Activated CD8-positive, alpha-beta memory T cell treated with anti-CD3 and anti-CD28 coated beads, Interleukin-2, amount 50 U/mL, for 24 hours (primary cell): ENCODE measurements at regions not wholly inside any gene's neighbourhood (a gene's known extent, or its start where the extent isn't known, plus 50 kb on each side); places are given as distances from the start of the nearest gene placed in this dataset.
A peak's percentile ranks its signal among the peaks of the same experiment; 100 is the strongest.
"Not testable (repeated sequence)": the region's sequence is repeated elsewhere in the genome, so short reads cannot be mapped to it uniquely, and the experiment has no call there.

ENCODE experiments used
- DNase-seq: peaks from one replicate; pipeline ENCODE4 v3.0.0-alpha.2; 2020; ENCODE audit errors: extremely low read depth

GRCh38 chr5:159498630-159499029 is 168.3 kb upstream of the IL12B start:
- no peak for DNase-seq

- DNase-seq, result not testable (repeated sequence)
Measured at GRCh38 chr5:159502116-159502515, 171.8 kb upstream of the IL12B start.

GRCh38 chr5:159503236-159503635 is 172.9 kb upstream of the IL12B start:
- DNase-seq, result no peak

- no peak for DNase-seq
Measured at GRCh38 chr5:159504106-159504856, 174.0 kb upstream of the IL12B start.

- DNase-seq, result no peak
Measured at GRCh38 chr5:159504857-159505304, 174.6 kb upstream of the IL12B start.

- no peak for DNase-seq
Measured at GRCh38 chr5:159507055-159507454, 176.8 kb upstream of the IL12B start.

- no peak for DNase-seq
Measured at GRCh38 chr5:159507661-159508060, 177.4 kb upstream of the IL12B start.

- no peak for DNase-seq
Measured at GRCh38 chr5:159508344-159508743, 178.1 kb upstream of the IL12B start.

- no peak for DNase-seq
Measured at GRCh38 chr5:159509002-159509660, 178.8 kb upstream of the IL12B start.

- DNase-seq, result no peak
Measured at GRCh38 chr5:159510282-159510681, 180.0 kb upstream of the IL12B start.

GRCh38 chr5:159511570-159511969 is 181.3 kb upstream of the IL12B start:
- no peak for DNase-seq

GRCh38 chr5:159512064-159512463 is 181.8 kb upstream of the IL12B start:
- no peak for DNase-seq

GRCh38 chr5:159514229-159514810 is 184.0 kb upstream of the IL12B start:
- DNase-seq, result no peak

GRCh38 chr5:159515197-159515596 is 184.9 kb upstream of the IL12B start:
- DNase-seq, result no peak

GRCh38 chr5:159515909-159516415 is 185.7 kb upstream of the IL12B start:
- peak; percentile 40 for DNase-seq

GRCh38 chr5:159518371-159518770 is 188.1 kb upstream of the IL12B start:
- DNase-seq, result no peak

GRCh38 chr5:159519365-159519764 is 189.1 kb upstream of the IL12B start:
- no peak for DNase-seq

- no peak for DNase-seq
Measured at GRCh38 chr5:159522841-159523240, 192.6 kb upstream of the IL12B start.

GRCh38 chr5:159524279-159524678 is 194.0 kb upstream of the IL12B start:
- DNase-seq, result not testable (repeated sequence)

GRCh38 chr5:159525117-159525516 is 194.8 kb upstream of the IL12B start:
- no peak for DNase-seq

- DNase-seq, result no peak
Measured at GRCh38 chr5:159527546-159528254, 197.4 kb upstream of the IL12B start.

- no peak for DNase-seq
Measured at GRCh38 chr5:159531554-159532105, 201.3 kb upstream of the IL12B start.
